ENCODE measurements at regions not wholly inside any gene's neighbourhood (a gene's known extent, or its start where the extent isn't known, plus 50 kb on each side); places are given as distances from the start of the nearest gene placed in this dataset.
A peak's percentile ranks its signal among the peaks of the same experiment; 100 is the strongest.

- FAIRE-seq (no peak), DNase-seq (ENCODE audit: low read depth) (no peak)
- Histone ChIP-seq H3K4me3 (ENCODE audit: low read depth, low read length) (no peak overlapping the region), H3K27me3 (ENCODE audit: control insufficient read depth, insufficient read depth, low read length) (no peaks in the 10 kb centered on the region), H3K36me3 (ENCODE audit: control insufficient read depth, insufficient read depth, low read length) (no peaks in the 10 kb centered on the region)
- no peak for TF ChIP-seq CTCF (IDR thresholded peaks at IDR 0.05; ENCODE audit: insufficient read depth, low read length, severe bottlenecking)
These were observed 149.2 kb downstream of the BCOR start for GRCh38 chrX:39948582-39948981.

- Histone ChIP-seq H3K27me3 (ENCODE audit: control insufficient read depth, insufficient read depth, low read length) (no peaks in the 10 kb centered on the region), H3K36me3 (ENCODE audit: control insufficient read depth, insufficient read depth, low read length) (no peaks in the 10 kb centered on the region), H3K4me3 (ENCODE audit: low read depth, low read length) (no peak overlapping the region)
- DNase-seq (ENCODE audit: low read depth) (no peak), FAIRE-seq (no peak)
- no peak for TF ChIP-seq CTCF (IDR thresholded peaks at IDR 0.05; ENCODE audit: insufficient read depth, low read length, severe bottlenecking)
These were observed 147.6 kb downstream of the BCOR start for GRCh38 chrX:39950018-39950688.

- Histone ChIP-seq H3K4me3 (ENCODE audit: low read depth, low read length) (no peak overlapping the region), H3K27me3 (ENCODE audit: control insufficient read depth, insufficient read depth, low read length) (no peaks in the 10 kb centered on the region), H3K36me3 (ENCODE audit: control insufficient read depth, insufficient read depth, low read length) (no peaks in the 10 kb centered on the region)
- no peak for FAIRE-seq
- DNase-seq (ENCODE audit: low read depth) = no peak
- no peak for TF ChIP-seq CTCF (IDR thresholded peaks at IDR 0.05; ENCODE audit: insufficient read depth, low read length, severe bottlenecking)
These were observed 144.8 kb downstream of the BCOR start for GRCh38 chrX:39952989-39953388.

GRCh38 chrX:39953879-39954278, 143.9 kb downstream of the BCOR start:
- peak; percentile 76 for DNase-seq (ENCODE audit: low read depth)
- Histone ChIP-seq H3K4me3 (ENCODE audit: low read depth, low read length) (no peak overlapping the region), H3K36me3 (ENCODE audit: control insufficient read depth, insufficient read depth, low read length) (no peaks in the 10 kb centered on the region), H3K27me3 (ENCODE audit: control insufficient read depth, insufficient read depth, low read length) (no peaks in the 10 kb centered on the region)
- no peak for FAIRE-seq
- TF ChIP-seq CTCF (IDR thresholded peaks at IDR 0.05; ENCODE audit: insufficient read depth, low read length, severe bottlenecking) = no peak

GRCh38 chrX:39954851-39955250, 142.9 kb downstream of the BCOR start:
- Histone ChIP-seq H3K36me3 (ENCODE audit: control insufficient read depth, insufficient read depth, low read length) (no peaks in the 10 kb centered on the region), H3K4me3 (ENCODE audit: low read depth, low read length) (no peak overlapping the region), H3K27me3 (ENCODE audit: control insufficient read depth, insufficient read depth, low read length) (no peaks in the 10 kb centered on the region)
- FAIRE-seq (no peak), DNase-seq (ENCODE audit: low read depth) (no peak)
- TF ChIP-seq CTCF (IDR thresholded peaks at IDR 0.05; ENCODE audit: insufficient read depth, low read length, severe bottlenecking) = no peak

GRCh38 chrX:39955625-39956024, 142.1 kb downstream of the BCOR start:
- no peaks in the 10 kb centered on the region for H3K27me3 ChIP-seq (ENCODE audit: control insufficient read depth, insufficient read depth, low read length)
- FAIRE-seq (peak; percentile 40), DNase-seq (ENCODE audit: low read depth) (no peak)
- no peak for TF ChIP-seq CTCF (IDR thresholded peaks at IDR 0.05; ENCODE audit: insufficient read depth, low read length, severe bottlenecking)
- H3K36me3 ChIP-seq (ENCODE audit: control insufficient read depth, insufficient read depth, low read length) = no peaks in the 10 kb centered on the region
- H3K4me3 ChIP-seq (ENCODE audit: low read depth, low read length) = no peak overlapping the region
